SK-N-SH (cell line): ENCODE measurements at regions not wholly inside any gene's neighbourhood (a gene's known extent, or its start where the extent isn't known, plus 50 kb on each side); places are given as distances from the start of the nearest gene placed in this dataset.

Source experiments
- CTCF ChIA-PET: fragments of 300-600, 350-600 bp; formaldehyde crosslinking; extraction: SDS; loops from one replicate; lab custom pipeline; 2021; lab: Yijun Ruan, JAX
- POLR2A ChIA-PET: fragments of 350-600 bp; sonication (Branson Sonifier 250); formaldehyde crosslinking; extraction: SDS; loops from one replicate; lab custom pipeline; 2020; ENCODE audit warnings: antibody characterized with exemption, inconsistent platforms; lab: Yijun Ruan, JAX
- DNase-seq: peaks from one replicate; pipeline ENCODE4 v3.0.0; 2012
- H2AFZ ChIP-seq: fragments of 200-600 bp; sonication (generic); 2 replicates; pipeline ENCODE4 v1.8.1; 2016; ENCODE audit warnings: antibody characterized with exemption, mild to moderate bottlenecking, low read depth
- H3F3A ChIP-seq: fragments of 200-600 bp; sonication (generic); replicated peaks from 2 replicates; pipeline ENCODE3; 2016; ENCODE audit warnings: antibody characterized with exemption, mild to moderate bottlenecking; ENCODE audit not compliant: insufficient read depth
- H3K27ac ChIP-seq, 2 experiments: fragments of 200-500 bp in 1 of 2; fragments of 200-600 bp in 1 of 2; sonication (Bioruptor generic) in 1 of 2; sonication (generic), shearing (Covaris generic) in 1 of 2; 2 replicates each; pipeline versions ENCODE4 v1.5.1 to v1.6.1; 2014 to 2016; ENCODE audit warnings: low read depth in 2 of 2, inconsistent platforms in 1 of 2, low read length in 1 of 2, mild to moderate bottlenecking in 1 of 2, mixed read lengths in 1 of 2
- H3K27me3 ChIP-seq: fragments of 200-600 bp; sonication (generic), shearing (Covaris generic); 2 replicates; pipeline ENCODE4 v1.6.1; 2016; ENCODE audit warnings: mixed run types; ENCODE audit not compliant: insufficient read depth
- H3K36me3 ChIP-seq, 2 experiments: fragments of 200-500 bp in 1 of 2; fragments of 200-600 bp in 1 of 2; sonication (Bioruptor generic) in 1 of 2; sonication (generic) in 1 of 2; replicated peaks in 1 of 2; 2 replicates each; pipeline versions ENCODE3 to v1.5.1; 2014 to 2016; ENCODE audit warnings: low read length in 1 of 2, mild to moderate bottlenecking in 1 of 2; ENCODE audit not compliant: insufficient read depth in 2 of 2, control insufficient read depth in 1 of 2
- H3K4me1 ChIP-seq, 2 experiments: fragments of 200-500 bp in 1 of 2; fragments of 200-600 bp in 1 of 2; sonication (Bioruptor generic) in 1 of 2; sonication (generic), shearing (Covaris generic) in 1 of 2; 2 replicates each; pipeline versions ENCODE4 v1.5.1 to v1.6.1; 2014 to 2016; ENCODE audit warnings: low read depth in 1 of 2, low read length in 1 of 2, mixed run types in 1 of 2; ENCODE audit not compliant: insufficient read depth in 2 of 2, control insufficient read depth in 1 of 2
- H3K4me2 ChIP-seq: fragments of 200-600 bp; sonication (generic), shearing (Covaris generic); 2 replicates; pipeline ENCODE4 v1.6.1; 2017; ENCODE audit warnings: mixed run types
- H3K4me3 ChIP-seq, 2 experiments: fragments of 200-500 bp in 1 of 2; fragments of 200-600 bp in 1 of 2; sonication (Bioruptor generic) in 1 of 2; sonication (generic), shearing (Covaris generic) in 1 of 2; 2 replicates each; pipeline versions ENCODE4 v1.5.1 to v1.8.1; 2014 to 2016; ENCODE audit warnings: low read depth in 2 of 2, inconsistent platforms in 1 of 2, low read length in 1 of 2, mild to moderate bottlenecking in 1 of 2, mixed read lengths in 1 of 2, moderate library complexity in 1 of 2
- H3K79me2 ChIP-seq: fragments of 200-600 bp; sonication (generic); 2 replicates; pipeline ENCODE4 v1.8.1; 2017; ENCODE audit warnings: mild to moderate bottlenecking; ENCODE audit not compliant: insufficient read depth
- H3K9ac ChIP-seq: fragments of 200-600 bp; sonication (generic); 2 replicates; pipeline ENCODE4 v1.6.1; 2017; ENCODE audit warnings: mixed run types
- H3K9me2 ChIP-seq: fragments of 200-600 bp; sonication (generic); 2 replicates; pipeline ENCODE4 v1.6.1; 2017; ENCODE audit warnings: mixed run types
- H3K9me3 ChIP-seq: fragments of 200-600 bp; sonication (generic); 2 replicates; pipeline ENCODE4 v1.6.1; 2017; ENCODE audit warnings: mixed run types, mild to moderate bottlenecking, moderate library complexity
- H4K20me1 ChIP-seq: fragments of 200-600 bp; sonication (generic); 2 replicates; pipeline ENCODE4 v1.6.1; 2017; ENCODE audit warnings: mild to moderate bottlenecking, mixed run types; ENCODE audit not compliant: insufficient read depth
- CHD2 ChIP-seq: fragments of 150-350 bp; IDR thresholded peaks from 2 replicates; pipeline ENCODE4 v1.6.1; 2018; ENCODE audit warnings: low read length; ENCODE audit not compliant: partially characterized antibody
- CTCF ChIP-seq: fragments of 200-600 bp; sonication (generic); IDR thresholded peaks from 2 replicates; pipeline ENCODE4 v1.6.1; 2017; ENCODE audit warnings: antibody characterized with exemption, mild to moderate bottlenecking, moderate library complexity
- ELF1 ChIP-seq: IDR thresholded peaks from 2 replicates; pipeline ENCODE4 v1.4.0; 2012
- EP300 ChIP-seq, 2 experiments: IDR thresholded peaks; 2 replicates each; pipeline versions ENCODE4 v1.4.0 to v1.6.1; 2012; ENCODE audit warnings: borderline replicate concordance in 1 of 2, low read depth in 1 of 2, low read length in 1 of 2
- EZH2phosphoT487 ChIP-seq: fragments of 200-600 bp; sonication (generic); IDR thresholded peaks from 2 replicates; pipeline ENCODE4 v1.6.1; 2017; ENCODE audit warnings: low read depth, mixed run types, mild to moderate bottlenecking, antibody characterized with exemption, moderate library complexity, borderline replicate concordance
- FOXJ3 ChIP-seq: sonication (generic); formaldehyde crosslinking; IDR thresholded peaks from 2 replicates; pipeline ENCODE4 v1.5.1; 2020; ENCODE audit warnings: mild to moderate bottlenecking, missing genetic modification reagents
- FOXM1 ChIP-seq: IDR thresholded peaks from 2 replicates; pipeline ENCODE4 v1.4.0; 2012; ENCODE audit warnings: low read depth, mild to moderate bottlenecking
- GABPA ChIP-seq: IDR thresholded peaks from 2 replicates; pipeline ENCODE4 v1.4.0; 2012; ENCODE audit warnings: low read depth, mild to moderate bottlenecking
- MEF2A ChIP-seq: IDR thresholded peaks from 2 replicates; pipeline ENCODE4 v1.4.0; 2012; ENCODE audit warnings: low read depth, borderline replicate concordance
- NFIC ChIP-seq: IDR thresholded peaks from 2 replicates; pipeline ENCODE4 v1.4.0; 2012; ENCODE audit warnings: borderline replicate concordance
- NRF1 ChIP-seq: IDR thresholded peaks from 2 replicates; pipeline ENCODE4 v1.6.1; 2012; ENCODE audit warnings: low read depth, mild to moderate bottlenecking, low read length
- PBX3 ChIP-seq: IDR thresholded peaks from 2 replicates; pipeline ENCODE4; 2012
- POLR2AphosphoS5 ChIP-seq: IDR thresholded peaks from 2 replicates; pipeline ENCODE4 v1.6.1; 2012; ENCODE audit warnings: low read depth, low read length
- RAD21 ChIP-seq: IDR thresholded peaks from 2 replicates; pipeline ENCODE4 v1.6.1; 2012; ENCODE audit warnings: mild to moderate bottlenecking, low read length
- RCOR1 ChIP-seq: fragments of 150-350 bp; IDR thresholded peaks from 2 replicates; pipeline ENCODE4 v1.6.1; 2017; ENCODE audit warnings: antibody characterized with exemption, low read length
- SMC3 ChIP-seq: IDR thresholded peaks from 2 replicates; pipeline ENCODE4 v1.6.1; 2012; ENCODE audit warnings: low read depth, low read length, improper control_type of control experiment
- TEAD4 ChIP-seq: IDR thresholded peaks from 2 replicates; pipeline ENCODE4 v1.4.0; 2012; ENCODE audit warnings: mild to moderate bottlenecking, borderline replicate concordance; ENCODE audit not compliant: insufficient read depth
- USF2 ChIP-seq: fragments of 150-350 bp; IDR thresholded peaks from 2 replicates; pipeline ENCODE4 v1.6.1; 2017; ENCODE audit warnings: antibody characterized with exemption, low read length, low read depth, borderline replicate concordance
- YY1 ChIP-seq: IDR thresholded peaks from 2 replicates; pipeline ENCODE4 v1.4.0; 2012; ENCODE audit warnings: low read depth, mild to moderate bottlenecking
- WGBS: methylation state at CpG from one replicate; pipeline ENCODE4 v1.1.6; 2017; ENCODE audit warnings: low lambda C conversion rate; 5-methylcytosine and 5-hydroxymethylcytosine counted together
- TF ChIP-seq, protein P1 (sequence below): fragments of 150-350 bp; IDR thresholded peaks from 2 replicates; pipeline ENCODE4 v1.6.1; 2016; ENCODE audit warnings: mild to moderate bottlenecking, low read depth, low read length

DNA sequence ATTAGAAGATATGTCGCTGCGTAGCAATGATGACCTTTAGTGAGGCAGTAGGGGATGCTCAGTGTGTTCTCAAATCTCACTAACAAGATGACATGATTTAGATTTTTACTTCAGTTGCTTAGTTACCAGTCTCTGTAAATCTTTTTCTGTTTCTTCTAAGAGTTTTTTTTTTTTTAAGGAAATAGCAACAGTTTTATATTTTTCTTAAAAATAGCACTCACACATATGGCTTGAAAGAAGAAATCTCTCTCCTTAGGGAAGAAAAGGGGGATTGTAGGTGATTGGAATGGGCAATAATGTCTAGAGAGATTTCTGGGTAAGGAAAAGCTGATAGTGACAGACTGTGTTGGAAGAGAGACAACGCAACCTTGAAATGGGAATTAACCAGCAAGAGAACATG, 524.6 kb upstream of the ARPP21 start:
- POLR2A ChIA-PET = no interaction called here
- Histone ChIP-seq H3K27me3 (no peaks in the 10 kb centered on the region), H3K79me2 (no peaks in the 10 kb centered on the region), H3K4me3 (no peak overlapping the region), H3K4me1 (no peaks in the 10 kb centered on the region), H3K4me2 (no peak overlapping the region), H3K27ac (no peak overlapping the region), H3K36me3 (no peaks in the 10 kb centered on the region), H3K9ac (no peak overlapping the region), H3K9me3 (no peaks in the 10 kb centered on the region), H2AFZ (no peak overlapping the region), H4K20me1 (no peaks in the 10 kb centered on the region), H3F3A (no peaks in the 10 kb centered on the region), H3K9me2 (peaks cover 3% of the 10 kb centered on the region; the same call in 1 of the 2 replicates)
- CTCF ChIA-PET = no interaction called here
- WGBS = 75% methylated on average over 3 of the region's 3 CpGs
- TF ChIP-seq YY1 = no peak
- no peak for TF ChIP-seq SMC3
- no peak for TF ChIP-seq MEF2A
- no peak for TF ChIP-seq CTCF
- TF ChIP-seq RAD21 = no peak
- no peak for TF ChIP-seq POLR2AphosphoS5
- TF ChIP-seq GABPA = no peak
- TF ChIP-seq RCOR1 = no peak
- TF ChIP-seq USF2 = no peak
- TF ChIP-seq EP300 (IDR thresholded peaks at IDR 0.05; ENCODE audit: borderline replicate concordance in 1 of 2, low read depth in 1 of 2, low read length in 1 of 2) = no peak
- TF ChIP-seq ELF1 = no peak
- TF ChIP-seq FOXM1 = no peak
- TF ChIP-seq NFIC = no peak
- no peak for TF ChIP-seq TEAD4
- TF ChIP-seq NRF1 = no peak
- TF ChIP-seq, protein P1, sequence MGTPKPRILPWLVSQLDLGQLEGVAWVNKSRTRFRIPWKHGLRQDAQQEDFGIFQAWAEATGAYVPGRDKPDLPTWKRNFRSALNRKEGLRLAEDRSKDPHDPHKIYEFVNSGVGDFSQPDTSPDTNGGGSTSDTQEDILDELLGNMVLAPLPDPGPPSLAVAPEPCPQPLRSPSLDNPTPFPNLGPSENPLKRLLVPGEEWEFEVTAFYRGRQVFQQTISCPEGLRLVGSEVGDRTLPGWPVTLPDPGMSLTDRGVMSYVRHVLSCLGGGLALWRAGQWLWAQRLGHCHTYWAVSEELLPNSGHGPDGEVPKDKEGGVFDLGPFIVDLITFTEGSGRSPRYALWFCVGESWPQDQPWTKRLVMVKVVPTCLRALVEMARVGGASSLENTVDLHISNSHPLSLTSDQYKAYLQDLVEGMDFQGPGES = no peak
- no peak for TF ChIP-seq PBX3
- TF ChIP-seq CHD2 = no peak
- TF ChIP-seq FOXJ3 = no peak
- TF ChIP-seq EZH2phosphoT487 = no peak
- no peak for DNase-seq
